ENCODE measurements at regions not wholly inside any gene's neighbourhood (a gene's known extent, or its start where the extent isn't known, plus 50 kb on each side); places are given as distances from the start of the nearest gene placed in this dataset.

DNA sequence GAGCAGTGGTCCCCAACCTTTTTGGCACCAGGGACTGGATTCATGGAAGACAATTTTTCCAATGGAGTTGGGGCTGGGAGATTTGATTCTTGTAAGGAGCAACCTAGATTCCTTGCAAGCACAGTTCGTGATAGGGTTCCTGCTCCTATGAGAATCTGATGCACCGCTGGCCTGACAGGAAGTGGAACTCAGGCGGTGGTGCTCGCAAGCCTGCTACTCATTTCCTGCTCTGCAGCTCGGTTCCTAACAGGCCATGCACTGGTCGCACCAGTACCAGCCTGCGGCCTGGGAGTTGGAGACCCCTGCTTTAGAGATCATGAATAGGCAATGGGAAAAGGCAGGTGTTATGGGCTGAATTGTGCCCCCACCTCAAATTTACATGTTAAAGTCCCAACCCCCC is 131.2 kb downstream of the PFDN4 start:
- Histone ChIP-seq H3K4me2 (ENCODE audit: unreplicated experiment) (no peak overlapping the region), H3K27ac (no peak overlapping the region), H3K27me3 (replicated peaks; ENCODE audit: insufficient read depth) (no peaks in the 10 kb centered on the region), H3K9me3 (ENCODE audit: low read depth) (no peaks in the 10 kb centered on the region), H4K20me1 (ENCODE audit: insufficient read depth) (no peaks in the 10 kb centered on the region), H3K9ac (no peak overlapping the region), H3K4me3 (no peak overlapping the region), H3F3A (ENCODE audit: insufficient read depth) (peaks cover 21% of the 10 kb centered on the region), H3K79me2 (ENCODE audit: insufficient read depth) (no peaks in the 10 kb centered on the region), H3K36me3 (ENCODE audit: low read depth) (no peaks in the 10 kb centered on the region), H3K9me2 (ENCODE audit: insufficient read depth) (no peaks in the 10 kb centered on the region), H2AFZ (no peak overlapping the region), H3K4me1 (ENCODE audit: insufficient read depth) (peaks cover 28% of the 10 kb centered on the region)
- DNase-seq: no peak
- in situ Hi-C loops (cut with MboI): no loop called here
- no peak for TF ChIP-seq EZH2 (IDR thresholded peaks at IDR 0.05; ENCODE audit: insufficient read depth, poor library complexity, severe bottlenecking)
- TF ChIP-seq EZH2phosphoT487 (IDR thresholded peaks at IDR 0.05; ENCODE audit: insufficient read depth, low read depth): no peak
- WGBS, 2 experiments (ENCODE audit: low coverage in 1 of 2, low lambda C conversion rate in 2 of 2, missing lambda C conversion rate in 2 of 2): 93 to 94% methylated on average over 7 of the region's 7 CpGs

DNA sequence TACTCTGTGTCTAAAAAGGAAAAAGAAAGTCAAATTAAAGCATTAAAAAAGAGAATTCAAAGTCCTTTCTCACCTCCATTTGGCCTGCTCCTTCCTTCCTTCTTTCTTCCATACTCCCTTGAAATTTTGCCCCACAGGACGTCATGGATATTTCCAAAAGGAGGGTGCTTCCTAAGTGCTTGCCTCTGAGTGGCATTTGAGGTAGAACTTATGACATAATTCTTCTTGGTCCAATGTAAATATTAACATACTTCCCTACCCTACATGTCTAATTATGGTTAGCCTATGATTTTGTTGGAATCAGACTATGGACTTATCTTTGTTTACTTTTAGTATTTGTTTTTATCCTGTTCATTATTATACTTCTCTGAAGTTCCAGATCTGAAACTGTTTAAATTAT is 132.3 kb downstream of the PFDN4 start:
- H3K9me2 ChIP-seq (ENCODE audit: insufficient read depth): no peaks in the 10 kb centered on the region
- no peak for DNase-seq
- TF ChIP-seq EZH2phosphoT487 (IDR thresholded peaks at IDR 0.05; ENCODE audit: insufficient read depth, low read depth): no peak
- TF ChIP-seq EZH2 (IDR thresholded peaks at IDR 0.05; ENCODE audit: insufficient read depth, poor library complexity, severe bottlenecking): no peak
- no peaks in the 10 kb centered on the region for H3K27me3 ChIP-seq (replicated peaks; ENCODE audit: insufficient read depth)
- H3K9ac ChIP-seq: no peak overlapping the region
- H2AFZ ChIP-seq: peak overlapping the region; percentile 59
- peaks cover 26% of the 10 kb centered on the region for H3F3A ChIP-seq (ENCODE audit: insufficient read depth)
- no peaks in the 10 kb centered on the region for H3K9me3 ChIP-seq (ENCODE audit: low read depth)
- H3K79me2 ChIP-seq (ENCODE audit: insufficient read depth): no peaks in the 10 kb centered on the region
- no peaks in the 10 kb centered on the region for H4K20me1 ChIP-seq (ENCODE audit: insufficient read depth)
- peaks cover 31% of the 10 kb centered on the region for H3K4me1 ChIP-seq (ENCODE audit: insufficient read depth)
- WGBS, 2 experiments (ENCODE audit: low coverage in 1 of 2, low lambda C conversion rate in 2 of 2, missing lambda C conversion rate in 2 of 2): 59% methylated on average over 1 of the region's 1 CpG
- peak overlapping the region; percentile 23 for H3K27ac ChIP-seq
- H3K4me3 ChIP-seq: no peak overlapping the region
- peak overlapping the region; percentile 44 for H3K4me2 ChIP-seq (ENCODE audit: unreplicated experiment)
- in situ Hi-C loops (cut with MboI): no loop called here
- no peaks in the 10 kb centered on the region for H3K36me3 ChIP-seq (ENCODE audit: low read depth)

DNA sequence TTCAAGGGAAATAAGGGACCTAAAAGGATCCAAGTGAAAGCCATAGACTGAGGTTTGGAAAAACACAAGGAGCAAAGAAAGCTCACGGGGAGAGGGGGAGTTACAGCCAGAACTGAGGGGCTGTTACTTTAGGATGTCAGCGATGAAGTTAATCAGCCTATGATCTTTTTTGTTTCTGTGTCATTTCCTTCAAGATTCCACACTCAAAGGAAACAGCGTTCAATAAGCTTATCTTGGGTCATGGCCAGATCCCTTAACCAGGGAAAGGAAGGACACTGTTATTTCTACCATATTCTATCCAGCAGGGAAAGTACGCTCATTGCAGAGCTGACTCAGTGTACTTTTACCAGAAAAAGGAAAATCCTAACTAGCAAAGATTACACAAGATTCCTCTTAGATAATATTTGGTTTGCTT is 132.8 kb downstream of the PFDN4 start:
- H3K27ac ChIP-seq: peak overlapping the region; percentile 23
- DNase-seq: peak; percentile 69
- peak overlapping the region; percentile 44 for H3K4me2 ChIP-seq (ENCODE audit: unreplicated experiment)
- H3K36me3 ChIP-seq (ENCODE audit: low read depth): no peaks in the 10 kb centered on the region
- H4K20me1 ChIP-seq (ENCODE audit: insufficient read depth): no peaks in the 10 kb centered on the region
- 13 to 14% methylated on average over 4 of the region's 4 CpGs for WGBS, 2 experiments (ENCODE audit: low coverage in 1 of 2, low lambda C conversion rate in 2 of 2, missing lambda C conversion rate in 2 of 2)
- H3F3A ChIP-seq (ENCODE audit: insufficient read depth): peaks cover 30% of the 10 kb centered on the region
- no peaks in the 10 kb centered on the region for H3K79me2 ChIP-seq (ENCODE audit: insufficient read depth)
- peak overlapping the region; percentile 11; the same call in 1 of the 2 replicates for H3K4me3 ChIP-seq
- H3K9ac ChIP-seq: no peak overlapping the region
- TF ChIP-seq EZH2 (IDR thresholded peaks at IDR 0.05; ENCODE audit: insufficient read depth, poor library complexity, severe bottlenecking): no peak
- TF ChIP-seq EZH2phosphoT487 (IDR thresholded peaks at IDR 0.05; ENCODE audit: insufficient read depth, low read depth): no peak
- no peaks in the 10 kb centered on the region for H3K9me3 ChIP-seq (ENCODE audit: low read depth)
- H2AFZ ChIP-seq: peak overlapping the region; percentile 59
- no peaks in the 10 kb centered on the region for H3K9me2 ChIP-seq (ENCODE audit: insufficient read depth)
- H3K27me3 ChIP-seq (replicated peaks; ENCODE audit: insufficient read depth): no peaks in the 10 kb centered on the region
- peaks cover 30% of the 10 kb centered on the region for H3K4me1 ChIP-seq (ENCODE audit: insufficient read depth)
- in situ Hi-C loops (cut with MboI): no loop called here

DNA sequence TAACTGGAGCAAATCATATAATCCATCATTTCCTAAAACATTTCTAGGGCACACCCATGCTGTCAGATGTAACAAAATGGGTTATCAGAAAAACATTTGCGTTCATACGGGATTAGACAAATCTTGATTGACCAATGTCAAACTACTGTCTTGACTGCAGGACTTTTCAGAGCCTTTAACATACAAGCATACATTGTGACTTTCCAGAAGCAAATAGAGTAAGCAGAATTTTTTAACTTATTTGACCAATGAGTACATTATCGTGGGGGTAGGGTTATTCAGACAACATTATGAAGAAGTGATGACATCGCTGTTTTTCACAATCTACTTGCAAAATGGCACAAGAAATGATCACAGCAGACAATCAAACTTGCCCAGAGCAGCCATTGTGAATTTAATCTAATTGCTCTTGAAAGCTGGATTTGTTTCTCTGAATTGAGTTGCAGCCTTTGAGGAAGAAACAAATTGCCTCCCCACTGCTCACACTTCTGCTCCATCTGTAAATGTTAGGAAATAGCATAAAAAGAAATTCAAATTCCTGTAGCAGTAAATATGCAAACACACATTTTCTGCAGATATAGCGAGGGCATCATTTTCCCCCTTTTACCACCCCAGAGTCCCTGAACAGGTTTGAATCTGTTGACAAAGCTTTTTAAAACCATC is 133.0 kb upstream of the DOK5 start:
- H4K20me1 ChIP-seq (ENCODE audit: insufficient read depth): no peaks in the 10 kb centered on the region
- peaks cover 47% of the 10 kb centered on the region for H3F3A ChIP-seq (ENCODE audit: insufficient read depth)
- H3K4me2 ChIP-seq (ENCODE audit: unreplicated experiment): no peak overlapping the region
- H3K36me3 ChIP-seq (ENCODE audit: low read depth): no peaks in the 10 kb centered on the region
- in situ Hi-C loops (cut with MboI): no loop called here
- peaks cover 45% of the 10 kb centered on the region for H3K4me1 ChIP-seq (ENCODE audit: insufficient read depth)
- H3K27me3 ChIP-seq (replicated peaks; ENCODE audit: insufficient read depth): no peaks in the 10 kb centered on the region
- no peak for DNase-seq
- no peak overlapping the region for H3K9ac ChIP-seq
- TF ChIP-seq EZH2 (IDR thresholded peaks at IDR 0.05; ENCODE audit: insufficient read depth, poor library complexity, severe bottlenecking): no peak
- TF ChIP-seq EZH2phosphoT487 (IDR thresholded peaks at IDR 0.05; ENCODE audit: insufficient read depth, low read depth): no peak
- H2AFZ ChIP-seq: no peak overlapping the region
- no peak overlapping the region for H3K27ac ChIP-seq
- no peak overlapping the region for H3K4me3 ChIP-seq
- WGBS, 2 experiments (ENCODE audit: low coverage in 1 of 2, low lambda C conversion rate in 2 of 2, missing lambda C conversion rate in 2 of 2): 97% methylated on average over 5 of the region's 5 CpGs
- H3K79me2 ChIP-seq (ENCODE audit: insufficient read depth): no peaks in the 10 kb centered on the region
- no peaks in the 10 kb centered on the region for H3K9me3 ChIP-seq (ENCODE audit: low read depth)
- no peaks in the 10 kb centered on the region for H3K9me2 ChIP-seq (ENCODE audit: insufficient read depth)

All from GM23248 (cell line).